Fibroblast of skin of left quadriceps (primary cell): ENCODE measurements at regions not wholly inside any gene's neighbourhood (a gene's known extent, or its start where the extent isn't known, plus 50 kb on each side); places are given as distances from the start of the nearest gene placed in this dataset.

Source experiments
- DNase-seq, 2 experiments: peaks; one replicate each; pipeline ENCODE4 v3.0.0-alpha.2; 2013; ENCODE audit warnings: low read depth in 2 of 2

- DNase-seq, result no peak
Measured at GRCh38 chr4:126216611-126217010, 901.9 kb downstream of the FAT4 start.

DNA sequence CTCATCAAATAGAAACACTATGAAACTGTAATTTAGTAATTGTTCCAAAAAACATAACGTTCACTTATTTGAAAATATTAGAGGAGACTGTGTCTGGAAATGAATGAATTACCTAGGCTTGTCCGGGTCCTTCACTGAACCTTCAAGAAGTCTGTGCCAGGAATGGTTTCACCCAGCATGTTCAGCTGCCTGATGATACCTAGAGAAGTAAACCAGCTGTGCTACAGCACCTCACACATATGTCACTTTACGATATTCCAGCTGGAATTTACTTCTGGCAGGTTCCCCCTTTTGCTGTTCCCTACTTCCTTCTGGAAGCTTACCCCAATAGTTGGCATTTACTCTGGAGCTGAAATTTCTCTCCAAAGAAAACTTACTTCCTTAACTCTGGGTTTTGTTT, 906.5 kb downstream of the FAT4 start:
- DNase-seq, result no peak

- DNase-seq, result no peak
Measured at GRCh38 chr4:126221717-126222340, 907.1 kb downstream of the FAT4 start.

GRCh38 chr4:126223784-126224407, 909.1 kb downstream of the FAT4 start:
- DNase-seq, result no peak

- no peak for DNase-seq
Measured at GRCh38 chr4:126227428-126227827, 912.7 kb downstream of the FAT4 start.

DNA sequence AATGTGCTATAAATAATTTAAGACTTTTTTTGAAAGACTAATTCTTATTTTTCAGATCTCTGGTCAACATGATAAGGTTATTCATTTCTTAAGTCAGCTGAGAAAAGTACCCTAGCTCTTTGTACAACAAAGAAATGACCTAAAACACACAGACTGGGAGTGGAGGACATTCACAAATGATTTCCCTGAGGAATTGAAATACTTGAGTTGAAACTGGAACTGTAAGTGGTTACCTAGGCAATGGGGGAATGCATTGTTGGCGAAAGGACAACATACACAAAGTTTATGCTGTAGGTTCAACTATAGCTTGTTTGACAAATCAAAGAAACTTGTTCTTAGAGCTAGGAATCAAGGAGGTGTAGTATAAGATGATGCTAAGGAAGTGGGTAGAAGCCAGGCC, 915.5 kb downstream of the FAT4 start:
- no peak for DNase-seq

GRCh38 chr4:126233483-126233882, 918.7 kb downstream of the FAT4 start:
- no peak for DNase-seq

GRCh38 chr4:126238013-126238412, 923.3 kb downstream of the FAT4 start:
- no peak for DNase-seq

DNA sequence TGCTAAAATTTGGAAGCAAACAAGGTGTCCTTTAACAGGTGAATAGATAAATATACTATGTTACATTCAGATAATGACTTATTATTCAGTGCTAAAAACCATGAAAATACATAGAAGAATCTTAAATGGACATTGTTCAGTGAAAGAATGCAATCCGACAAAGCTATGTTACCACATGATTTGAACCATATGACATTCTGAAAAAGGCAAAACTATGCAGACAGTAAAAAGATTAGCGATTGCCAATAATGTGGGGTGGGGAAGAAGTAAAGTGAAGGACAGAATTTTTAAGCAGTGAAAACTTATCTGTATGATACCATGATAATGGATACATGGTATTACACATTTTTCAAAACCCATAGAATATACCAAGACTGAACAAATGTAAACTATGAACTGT, 926.9 kb downstream of the FAT4 start:
- peak; percentile 49 to 50 for DNase-seq

- DNase-seq, result no peak
Measured at GRCh38 chr4:126242679-126243390, 928.1 kb downstream of the FAT4 start.

- no peak for DNase-seq
Measured at GRCh38 chr4:126247409-126247808, 932.7 kb downstream of the FAT4 start.

DNA sequence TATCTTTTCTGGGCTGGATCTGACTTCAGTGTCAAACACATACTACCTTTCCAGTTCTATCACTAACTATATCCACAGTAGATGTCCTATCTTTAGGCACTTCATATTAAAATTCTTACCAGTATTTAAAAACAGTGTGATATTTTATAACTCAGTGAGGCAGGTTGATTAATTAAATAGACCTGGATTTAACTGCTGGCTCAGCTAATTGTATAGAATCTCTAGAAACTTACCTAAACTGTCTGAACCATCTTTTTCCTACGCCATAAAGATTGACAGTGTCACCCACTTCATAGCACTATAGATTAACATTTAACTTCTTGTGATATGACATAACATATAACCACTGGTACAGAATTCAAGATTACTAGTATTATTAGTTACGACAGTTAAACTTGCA, 935.3 kb downstream of the FAT4 start:
- no peak for DNase-seq

- no peak for DNase-seq
Measured at GRCh38 chr4:126251169-126251568, 936.4 kb downstream of the FAT4 start.

GRCh38 chr4:126262665-126263064, 947.9 kb downstream of the FAT4 start:
- DNase-seq, result no peak

DNA sequence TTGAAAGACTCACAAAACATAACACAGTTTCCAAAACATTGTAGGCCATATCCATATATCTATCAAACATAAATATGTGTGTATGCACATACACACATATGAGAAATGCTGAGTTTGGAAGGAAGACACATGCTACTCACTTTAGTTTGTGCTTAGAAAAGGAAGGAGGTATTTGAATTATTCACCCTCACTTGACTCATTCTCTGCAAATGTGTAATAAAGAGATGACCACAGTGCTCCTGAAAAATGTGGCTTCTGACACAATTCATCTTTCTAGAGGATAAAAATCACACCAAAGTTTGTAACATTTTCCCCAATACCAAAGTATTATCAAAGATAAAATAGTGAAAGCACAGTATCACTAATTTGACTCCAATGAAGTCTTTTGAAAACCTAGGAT, 950.1 kb downstream of the FAT4 start:
- DNase-seq, result peak; percentile 68 to 69

DNA sequence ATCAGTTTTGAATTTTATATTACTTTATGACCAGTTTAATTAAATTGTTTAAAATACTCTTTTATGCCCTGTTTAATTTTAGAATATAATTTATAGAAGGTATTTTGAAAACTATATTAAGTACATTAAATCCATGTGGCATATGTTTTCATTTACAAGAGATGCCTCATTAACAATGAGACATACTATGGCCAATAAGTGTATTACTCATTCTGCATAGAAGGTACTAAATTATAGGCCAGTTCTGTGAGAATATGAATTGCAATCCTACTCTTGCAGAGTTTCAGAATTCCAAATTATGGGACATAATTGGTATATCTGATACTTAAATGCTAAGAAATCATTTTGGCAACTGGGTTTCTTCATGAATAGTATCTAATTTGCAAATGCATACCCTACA, 951.1 kb downstream of the FAT4 start:
- DNase-seq, result peak in 1 of 2 experiments; percentile 44

GRCh38 chr4:126267689-126268088, 952.9 kb downstream of the FAT4 start:
- DNase-seq, result peak; percentile 85 to 86

GRCh38 chr4:126268106-126268505, 953.4 kb downstream of the FAT4 start:
- peak in 1 of 2 experiments; percentile 39 for DNase-seq

GRCh38 chr4:126269106-126269505, 954.4 kb downstream of the FAT4 start:
- DNase-seq, result no peak

DNA sequence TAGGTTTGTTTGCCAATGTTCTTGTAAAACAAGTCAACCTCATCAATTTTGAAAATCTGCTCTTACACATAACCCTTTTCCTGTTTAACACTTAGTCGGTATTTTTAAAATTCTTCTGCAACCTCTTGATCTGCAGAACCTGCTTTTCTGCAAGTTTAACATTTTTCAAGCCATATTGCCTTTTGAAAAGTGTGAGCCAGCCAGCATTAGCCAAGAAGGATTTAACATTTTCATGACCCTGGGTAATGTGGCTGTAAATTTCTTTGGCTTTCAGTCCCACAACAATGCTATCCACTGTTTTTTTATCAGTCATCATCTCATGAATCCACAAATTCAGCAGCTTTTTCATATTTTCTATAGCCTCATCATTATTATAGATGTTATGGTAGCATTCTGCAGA, 956.5 kb downstream of the FAT4 start:
- peak; percentile 62 to 63 for DNase-seq

GRCh38 chr4:126273746-126274145, 959.0 kb downstream of the FAT4 start:
- no peak for DNase-seq

DNA sequence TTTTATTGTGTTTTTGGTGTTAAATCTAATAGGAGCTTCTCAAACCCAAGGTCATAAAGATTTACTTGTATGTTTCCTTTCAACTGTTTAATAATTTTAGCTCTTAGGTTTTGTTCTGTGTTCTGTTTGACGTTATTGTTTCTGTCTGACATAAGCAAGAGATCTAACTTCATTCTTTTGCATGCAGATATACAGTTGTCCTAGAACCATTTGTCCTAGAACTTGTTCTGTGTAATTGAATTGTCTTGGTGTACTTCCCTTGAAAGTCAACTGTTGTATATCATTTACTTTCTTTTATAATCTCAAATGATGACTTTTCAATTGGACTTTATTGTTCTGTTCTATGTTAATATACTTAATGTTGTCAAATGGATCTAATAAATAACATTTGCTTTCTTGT, 977.1 kb downstream of the FAT4 start:
- DNase-seq, result no peak

DNA sequence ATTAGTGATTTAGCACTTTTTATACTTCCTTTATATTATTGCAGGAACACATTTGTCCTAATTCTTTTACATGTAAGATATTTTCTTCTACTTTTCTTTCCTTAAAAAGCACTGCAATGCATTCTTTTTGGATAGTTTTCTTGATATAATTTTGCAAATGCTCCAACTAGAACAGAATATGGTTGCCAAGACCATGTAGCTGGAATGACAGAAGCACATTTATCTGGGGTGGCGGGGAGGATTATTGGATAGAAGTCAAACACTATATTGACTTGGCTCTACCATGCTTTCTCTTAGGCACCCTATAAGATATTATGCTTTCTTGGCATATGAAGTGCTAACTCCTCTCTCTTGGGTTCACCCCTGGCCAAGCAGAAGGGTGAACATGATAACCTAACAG, 983.5 kb downstream of the FAT4 start:
- no peak for DNase-seq
